ENCODE measurements at regions not wholly inside any gene's neighbourhood (a gene's known extent, or its start where the extent isn't known, plus 50 kb on each side); places are given as distances from the start of the nearest gene placed in this dataset.

DNA sequence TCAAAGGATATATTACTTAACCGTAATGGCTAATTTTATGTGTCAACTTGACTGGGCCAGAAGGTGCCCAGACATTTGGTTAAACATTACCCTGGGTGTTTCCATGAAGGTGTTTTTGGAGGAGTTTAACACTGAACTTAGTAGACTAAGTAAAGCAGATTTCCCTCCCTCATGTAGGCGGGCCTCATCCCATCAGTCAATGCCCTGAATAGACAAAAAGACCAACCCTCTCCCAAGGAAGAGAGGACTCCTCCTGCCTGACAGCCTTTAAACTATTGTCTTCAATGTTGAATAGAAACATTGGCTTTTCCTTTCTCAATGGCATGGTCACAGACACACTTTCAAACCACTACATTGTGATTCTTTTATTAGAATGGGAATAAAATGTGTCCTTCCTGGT is 121.9 kb downstream of the SETD4 start:
- no peak for DNase-seq (ENCODE audit: low read depth in 2 of 2)

GRCh38 chr21:35933466-35933865 is 126.9 kb downstream of the SETD4 start:
- DNase-seq (ENCODE audit: low read depth in 2 of 2): no peak

- DNase-seq (ENCODE audit: low read depth in 2 of 2): no peak
Observed at GRCh38 chr21:35932232-35932911, 128.0 kb downstream of the SETD4 start.

GRCh38 chr21:35929901-35930300 is 130.4 kb downstream of the SETD4 start:
- DNase-seq (ENCODE audit: low read depth in 2 of 2): no peak

- DNase-seq (ENCODE audit: low read depth in 2 of 2): no peak
Observed at GRCh38 chr21:35927262-35927661, 133.1 kb downstream of the SETD4 start.

GRCh38 chr21:35926003-35926740 is 134.2 kb downstream of the SETD4 start:
- DNase-seq (ENCODE audit: low read depth in 2 of 2): no peak

GRCh38 chr21:35925497-35925896 is 134.8 kb downstream of the SETD4 start:
- no peak for DNase-seq (ENCODE audit: low read depth in 2 of 2)

DNA sequence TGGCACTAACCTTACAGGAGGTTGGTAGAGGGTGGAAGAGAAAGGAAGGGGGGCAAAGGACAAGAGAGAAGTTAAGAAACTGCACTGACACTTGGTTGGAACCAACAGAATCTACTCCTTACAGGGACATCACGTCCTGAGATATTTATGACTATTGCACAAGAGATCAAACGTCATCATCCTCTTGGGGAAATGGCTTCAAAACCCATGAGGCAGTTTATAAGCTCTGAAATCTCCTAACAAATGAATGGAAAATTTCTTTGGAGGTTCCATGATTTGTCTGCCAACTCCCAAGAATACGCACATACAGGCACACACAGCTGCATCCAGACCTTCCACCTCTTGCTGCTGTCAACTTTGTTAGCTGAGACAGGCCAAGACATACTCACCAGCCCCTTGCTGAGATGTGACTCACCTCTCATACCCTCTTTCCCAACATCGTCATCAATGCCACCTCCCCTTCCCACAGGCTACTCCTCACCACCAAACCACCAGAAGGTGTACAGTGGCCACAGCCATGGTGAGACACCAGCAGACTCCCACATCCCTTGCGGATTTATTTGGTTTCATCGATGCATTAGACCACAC is 135.5 kb downstream of the SETD4 start:
- DNase-seq (ENCODE audit: low read depth in 2 of 2): no peak

GRCh38 chr21:35923971-35924370 is 136.4 kb downstream of the SETD4 start:
- no peak for DNase-seq (ENCODE audit: low read depth in 2 of 2)

- no peak for DNase-seq (ENCODE audit: low read depth in 2 of 2)
Observed at GRCh38 chr21:35922618-35923017, 137.7 kb downstream of the SETD4 start.

DNA sequence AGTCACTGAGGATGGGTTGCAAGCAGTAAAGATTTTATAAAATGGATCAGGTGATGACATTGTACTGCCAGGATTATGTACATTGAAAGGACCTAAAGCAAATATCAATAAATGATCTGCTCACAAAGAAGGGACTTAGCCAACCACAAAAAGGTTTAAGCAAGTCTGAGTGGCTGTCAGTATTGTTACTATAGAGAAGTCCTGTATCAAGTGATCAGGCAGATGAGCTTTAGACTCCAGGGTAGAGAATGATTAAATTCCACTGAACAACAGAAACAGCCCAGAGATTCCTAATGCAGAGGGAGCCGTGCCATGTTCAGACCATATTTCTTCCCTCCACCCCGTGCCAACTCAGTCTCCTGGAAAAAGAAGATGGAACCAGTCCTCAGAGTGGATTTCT is 138.9 kb downstream of the SETD4 start:
- DNase-seq (ENCODE audit: low read depth in 2 of 2): no peak

GRCh38 chr21:35920436-35920835 is 139.9 kb downstream of the SETD4 start:
- DNase-seq (ENCODE audit: low read depth in 2 of 2): no peak

GRCh38 chr21:35915030-35915429 is 145.3 kb downstream of the SETD4 start:
- DNase-seq (ENCODE audit: low read depth in 2 of 2): no peak

- DNase-seq (ENCODE audit: low read depth in 2 of 2): no peak
Observed at GRCh38 chr21:35911412-35912191, 148.7 kb downstream of the SETD4 start.

- no peak for DNase-seq (ENCODE audit: low read depth in 2 of 2)
Observed at GRCh38 chr21:35909456-35910223, 150.7 kb downstream of the SETD4 start.

DNA sequence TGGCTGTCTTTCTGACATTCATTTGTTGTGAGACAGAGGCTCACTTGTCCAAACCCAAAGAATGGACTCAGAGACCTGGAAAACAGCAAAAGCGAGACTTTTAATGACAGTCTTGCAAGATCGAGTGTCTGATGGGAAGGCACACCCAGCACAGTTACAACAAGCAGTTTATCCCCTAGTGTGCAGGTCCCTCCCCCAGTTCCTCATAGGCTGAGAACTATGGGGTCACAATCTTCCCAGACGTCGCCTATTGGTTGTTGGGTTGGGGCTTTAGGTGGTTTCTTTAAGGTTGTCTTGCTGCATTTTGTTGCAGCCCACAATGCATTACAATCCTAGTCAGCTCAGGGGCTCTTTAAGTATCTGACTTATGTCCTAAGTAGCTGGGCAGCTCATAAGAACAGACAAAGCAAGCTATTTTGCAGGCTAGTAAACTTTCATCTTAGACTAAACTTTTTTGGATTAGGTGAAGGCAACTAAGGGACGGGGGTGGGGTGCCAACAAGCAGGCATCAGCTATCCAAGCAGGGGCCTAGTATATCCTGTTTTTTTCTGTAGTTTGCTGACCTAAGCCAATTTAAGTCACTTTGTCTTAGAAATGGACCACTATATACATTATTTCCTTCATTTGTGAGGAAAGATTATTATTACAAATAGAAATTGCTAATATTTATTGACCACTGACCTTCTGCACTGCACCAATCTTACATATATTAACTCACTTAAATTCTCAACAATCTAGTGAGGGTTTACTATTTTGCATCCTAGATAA is 151.8 kb downstream of the SETD4 start:
- no peak for DNase-seq (ENCODE audit: low read depth in 2 of 2)

- DNase-seq (ENCODE audit: low read depth in 2 of 2): no peak
Observed at GRCh38 chr21:35906586-35906985, 153.7 kb downstream of the SETD4 start.

DNA sequence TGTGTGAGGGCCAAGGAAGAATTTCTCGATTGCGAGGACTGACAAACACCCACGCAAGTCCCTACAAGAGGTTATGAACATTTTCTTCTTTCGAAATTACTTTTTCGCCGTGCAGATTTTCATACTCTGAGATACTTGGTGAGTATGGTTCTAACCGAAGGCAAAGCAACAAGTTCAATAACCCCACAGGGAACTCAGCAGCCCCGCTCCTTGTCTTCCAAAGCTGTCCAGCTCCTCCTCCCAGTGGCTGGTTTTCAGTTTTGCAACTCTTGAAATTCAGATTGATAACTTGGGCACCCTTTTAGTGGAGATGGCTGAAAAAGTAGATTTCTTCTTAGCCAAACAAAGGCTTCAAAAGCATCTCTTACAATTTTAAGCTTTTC is 154.4 kb downstream of the SETD4 start:
- DNase-seq (ENCODE audit: low read depth in 2 of 2): no peak

DNA sequence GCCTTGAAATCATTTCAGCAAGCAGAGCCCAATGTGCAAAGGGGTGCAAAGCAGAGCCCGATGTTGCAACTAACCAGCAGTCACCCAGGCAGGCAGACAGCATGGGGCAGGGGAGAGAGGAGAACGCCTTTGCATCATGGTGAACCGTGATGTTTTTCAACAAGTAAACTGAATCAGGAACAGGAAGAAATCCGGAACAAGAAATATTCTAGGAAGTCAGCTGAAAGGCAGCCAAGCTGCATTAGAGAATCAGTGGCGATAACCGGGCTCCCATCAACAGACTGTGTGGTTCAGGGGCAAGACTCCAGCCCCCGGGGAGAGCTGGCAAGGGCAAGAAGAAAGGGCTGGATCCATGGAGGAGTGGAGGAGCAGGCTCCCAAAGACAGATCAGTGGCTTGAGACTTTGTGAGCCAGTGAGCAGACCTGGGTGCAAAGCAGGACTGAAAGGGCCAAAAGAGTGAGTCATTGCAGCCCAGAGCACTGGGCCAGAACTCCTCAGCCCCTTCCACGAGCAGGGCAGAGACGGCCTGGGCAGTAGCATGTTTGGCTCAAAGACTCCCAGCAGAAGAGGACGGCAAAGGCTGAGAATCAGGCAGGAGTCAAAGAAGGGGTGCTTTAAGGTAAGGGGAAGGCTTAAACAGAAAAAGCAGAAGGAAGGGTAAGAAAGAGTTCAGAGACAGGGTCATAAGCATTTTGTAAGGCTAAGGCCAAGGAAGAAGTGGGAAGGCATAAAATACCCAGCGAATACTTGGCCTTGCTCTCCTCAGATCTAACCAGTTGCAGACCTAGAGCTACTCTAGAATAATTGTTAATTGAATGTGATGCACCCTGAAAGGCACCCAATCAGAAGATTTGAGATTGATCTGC is 155.0 kb downstream of the SETD4 start:
- DNase-seq (ENCODE audit: low read depth in 2 of 2): no peak

GRCh38 chr21:35900539-35900938 is 159.8 kb downstream of the SETD4 start:
- no peak for DNase-seq (ENCODE audit: low read depth in 2 of 2)

Data from stimulated activated CD8-positive, alpha-beta memory T cell treated with anti-CD3 and anti-CD28 coated beads, Interleukin-7, amount 100 ng/mL, for 1 hour (primary cell).